Mesenteric fat pad (tissue), 1 donor: ENCODE measurements at regions not wholly inside any gene's neighbourhood (a gene's known extent, or its start where the extent isn't known, plus 50 kb on each side); places are given as distances from the start of the nearest gene placed in this dataset.

Experiments
- DNase-seq: peaks from one replicate; pipeline ENCODE4 v3.0.0-alpha.2; 2020; ENCODE audit warnings: low spot score
- donor health status: DM: yes; HTN: yes; CAD: no.

DNA sequence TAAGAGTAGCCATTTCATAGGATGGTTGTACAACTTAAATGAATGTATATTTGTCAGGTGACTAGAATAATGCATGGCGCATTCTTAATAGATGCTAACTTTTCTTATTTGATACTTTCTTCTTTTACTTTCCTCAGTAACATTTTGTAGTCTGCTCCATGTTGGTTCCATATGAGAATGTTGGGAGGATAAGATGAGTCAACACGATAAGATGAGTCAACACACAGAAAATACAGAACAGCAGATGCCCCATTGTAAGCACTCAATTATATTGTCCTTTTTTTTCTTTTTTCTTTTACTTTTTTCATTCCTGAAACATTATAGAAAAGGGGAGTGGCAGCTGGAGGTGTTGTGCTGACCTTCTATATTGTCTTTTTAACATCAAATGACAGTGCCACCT is 92.3 kb upstream of the SPATA31C2 start:
- no peak for DNase-seq

DNA sequence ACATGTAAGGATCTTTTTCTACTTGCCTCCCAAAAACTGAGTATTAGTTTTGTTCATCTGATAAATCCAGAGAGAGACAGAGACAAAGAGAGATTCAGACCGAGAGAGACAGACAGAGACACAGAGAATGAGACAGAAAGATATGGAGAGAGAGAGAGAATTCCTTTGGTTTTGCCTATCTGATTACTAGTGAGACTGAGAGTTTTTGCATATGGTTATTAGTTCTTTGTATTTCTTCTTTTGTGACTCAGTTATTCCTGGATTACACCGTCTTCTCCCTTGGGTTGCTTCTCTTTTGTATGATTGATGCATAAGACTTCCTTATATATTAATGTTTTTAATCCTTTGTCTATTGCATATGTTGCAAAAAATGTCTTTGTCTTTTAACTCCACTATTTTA is 91.2 kb upstream of the SPATA31C2 start:
- no peak for DNase-seq

DNA sequence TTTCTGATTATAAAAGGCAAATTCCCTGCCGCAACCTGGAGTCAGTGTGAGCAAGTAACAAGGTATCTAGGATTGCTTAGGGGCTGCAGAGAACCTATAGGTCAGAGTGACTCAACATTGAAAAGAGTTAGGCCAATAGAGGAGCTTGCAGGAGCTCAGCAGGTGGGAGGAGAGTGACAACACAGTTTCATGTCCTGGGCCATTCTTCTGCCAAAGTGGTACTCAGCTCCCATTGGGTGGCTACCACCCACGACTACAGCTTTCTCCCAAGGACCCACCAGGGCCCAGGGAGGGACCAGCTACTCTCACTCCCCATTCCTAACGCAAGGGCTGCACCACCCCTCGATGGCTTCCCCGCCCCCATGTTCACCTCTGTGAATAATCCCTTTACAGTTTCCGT is 86.7 kb upstream of the SPATA31C2 start:
- no peak for DNase-seq

DNA sequence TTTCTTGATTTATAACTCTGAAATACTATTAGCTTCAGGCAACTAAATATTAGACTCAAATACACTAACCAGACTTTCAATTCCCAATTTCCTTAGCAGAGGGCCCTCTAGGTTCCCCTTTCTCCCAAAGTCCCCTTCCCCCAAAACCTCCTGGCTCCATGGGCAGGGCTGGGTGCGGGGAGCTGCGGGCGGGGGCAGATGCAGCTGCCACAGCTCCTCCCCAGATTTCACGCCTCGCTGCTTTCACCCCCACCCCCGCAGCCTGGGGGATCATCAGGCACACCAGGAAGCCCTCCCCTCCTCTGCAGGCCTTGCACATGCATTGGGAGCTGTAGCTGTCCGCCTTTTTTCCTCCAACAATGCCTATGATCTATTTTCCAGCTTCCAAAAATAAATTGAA is 82.8 kb upstream of the SPATA31C2 start:
- DNase-seq: no peak

DNA sequence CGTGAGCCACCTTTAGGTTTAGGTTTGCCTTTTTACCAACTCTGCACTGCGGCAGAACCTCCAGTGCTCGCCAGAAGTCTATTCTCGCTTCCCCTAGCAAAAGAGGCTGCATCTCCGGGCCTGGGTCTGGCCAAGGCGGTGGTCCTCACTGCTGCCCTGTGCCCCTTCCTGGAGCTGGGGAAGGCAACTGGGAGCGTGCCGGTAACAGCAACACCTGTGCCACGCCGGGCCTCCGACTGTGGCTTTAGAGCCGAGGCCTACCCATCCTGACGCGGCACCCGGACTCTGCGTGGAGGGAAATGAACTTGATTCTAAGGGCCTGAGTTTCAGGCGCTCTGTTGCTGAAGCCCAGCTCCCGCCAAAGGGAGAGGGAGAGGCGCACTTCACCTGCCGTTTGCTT is 82.4 kb upstream of the SPATA31C2 start:
- no peak for DNase-seq

DNA sequence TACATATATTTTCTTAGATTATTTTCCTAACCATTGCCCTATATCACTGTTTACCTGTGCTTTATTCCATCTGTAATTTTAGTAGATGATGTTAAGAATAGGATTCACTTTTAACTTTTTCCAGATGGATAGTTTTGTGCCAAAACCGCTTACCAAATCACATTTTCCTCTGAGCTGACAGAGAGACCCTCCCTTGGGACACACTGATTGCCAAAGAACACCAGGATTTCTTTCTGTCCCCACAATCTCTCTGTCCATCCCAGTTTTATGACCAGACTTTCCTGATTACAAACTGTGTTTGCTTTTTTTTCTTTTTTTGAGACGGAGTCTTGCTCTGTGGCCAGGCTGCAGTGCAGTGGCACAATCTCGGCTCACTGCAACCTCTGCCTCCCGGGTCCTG is 81.3 kb upstream of the SPATA31C2 start:
- DNase-seq: no peak

DNA sequence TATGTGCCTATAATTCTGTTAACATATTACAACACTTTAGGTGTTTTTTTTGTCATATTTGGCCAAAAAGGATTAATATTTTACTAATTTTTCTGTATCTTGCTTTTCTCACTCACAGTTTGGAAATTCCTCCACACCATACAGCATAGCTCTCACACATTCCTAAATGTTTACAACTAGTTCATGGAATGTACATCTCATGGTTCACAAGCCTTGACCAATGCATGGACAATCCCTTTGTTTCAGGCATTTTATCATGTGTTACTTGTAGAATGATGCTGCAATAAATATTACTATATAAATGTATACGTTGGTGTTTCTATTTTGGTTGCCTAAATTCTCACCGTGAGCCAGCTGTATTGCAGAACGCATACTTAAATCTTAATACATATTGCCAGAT is 80.5 kb upstream of the SPATA31C2 start:
- DNase-seq: no peak

DNA sequence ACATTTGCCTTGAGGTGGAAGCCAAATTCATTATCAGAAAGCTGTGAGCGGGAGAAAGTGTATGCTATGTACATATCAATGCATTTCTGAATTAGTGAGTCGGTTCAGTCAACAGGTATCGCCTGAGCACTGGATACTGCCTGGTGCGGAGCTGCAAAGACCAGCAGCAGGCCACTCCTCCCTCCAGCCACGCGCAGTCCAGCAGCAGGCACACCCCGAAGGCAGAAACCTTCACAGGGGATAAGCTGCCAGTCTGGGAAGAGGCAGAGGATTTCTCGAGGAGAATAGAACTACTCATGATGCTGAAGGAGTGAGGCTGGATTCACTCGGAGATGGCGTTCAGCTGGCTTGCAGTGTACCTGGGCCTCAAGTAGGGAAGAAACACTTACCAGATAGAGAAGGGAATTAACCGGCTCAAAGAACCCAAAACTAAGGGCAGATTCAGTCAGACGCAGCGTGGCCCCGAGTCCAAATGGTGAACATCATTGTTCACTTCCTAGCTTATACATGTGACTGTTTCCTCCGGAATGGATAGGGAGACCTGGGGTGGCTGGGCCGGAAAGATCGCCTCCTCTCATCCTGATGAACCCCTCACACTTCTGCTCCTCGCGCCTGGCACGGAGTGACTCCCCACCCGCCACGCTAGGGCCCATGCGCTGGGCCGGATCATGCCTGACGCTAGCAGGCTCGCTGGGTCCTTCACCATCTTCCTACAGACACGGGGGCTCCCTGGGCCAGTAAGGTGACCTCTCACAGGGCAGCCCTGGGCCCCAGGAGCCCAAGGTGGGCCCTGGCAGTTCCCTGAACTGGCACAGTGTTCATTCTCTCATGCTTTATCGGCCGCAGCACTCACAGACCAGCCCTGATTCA is 78.1 kb upstream of the SPATA31C2 start:
- no peak for DNase-seq

DNA sequence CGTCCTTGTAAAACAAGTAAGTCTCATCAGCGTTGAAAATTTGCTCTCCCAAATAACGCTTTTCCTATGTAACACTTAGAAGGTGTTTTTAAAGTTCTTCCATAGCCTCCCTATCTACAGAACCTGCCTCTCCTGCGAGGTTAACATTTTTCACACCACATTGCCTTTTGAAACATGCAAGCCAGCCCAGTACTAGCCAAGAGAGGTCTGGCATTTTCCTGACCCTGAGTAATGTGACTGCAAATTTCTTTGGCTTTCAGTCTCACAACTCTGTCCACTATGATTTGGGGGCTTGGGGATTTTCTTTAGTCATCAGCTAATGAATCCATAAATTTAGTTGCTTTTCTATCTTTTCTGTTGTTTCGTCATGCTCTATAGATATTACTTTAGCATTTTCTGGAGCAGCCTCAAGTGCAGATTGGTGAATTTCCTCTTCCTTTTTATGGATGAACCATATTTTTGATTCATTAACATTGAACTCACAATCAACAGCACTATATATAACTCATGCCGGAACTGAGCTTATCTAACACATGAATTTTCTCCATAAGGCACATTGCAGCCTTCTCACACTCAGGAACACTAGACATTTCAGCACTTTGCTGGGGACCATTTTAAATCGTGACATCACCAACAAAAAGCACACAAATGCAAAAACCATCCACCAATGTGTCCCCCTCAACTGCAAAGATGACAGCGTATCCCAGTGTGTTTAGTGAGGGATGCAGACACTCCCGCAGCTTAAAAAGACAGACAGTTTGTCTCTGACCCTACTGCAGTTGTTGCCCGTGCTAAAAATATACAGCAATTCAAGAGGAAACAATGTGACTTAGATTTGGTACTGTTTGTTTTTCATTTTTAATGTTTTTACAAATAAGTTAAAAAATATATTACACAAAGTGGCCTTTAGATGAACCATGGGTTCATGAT is 77.2 kb upstream of the SPATA31C2 start:
- no peak for DNase-seq

DNA sequence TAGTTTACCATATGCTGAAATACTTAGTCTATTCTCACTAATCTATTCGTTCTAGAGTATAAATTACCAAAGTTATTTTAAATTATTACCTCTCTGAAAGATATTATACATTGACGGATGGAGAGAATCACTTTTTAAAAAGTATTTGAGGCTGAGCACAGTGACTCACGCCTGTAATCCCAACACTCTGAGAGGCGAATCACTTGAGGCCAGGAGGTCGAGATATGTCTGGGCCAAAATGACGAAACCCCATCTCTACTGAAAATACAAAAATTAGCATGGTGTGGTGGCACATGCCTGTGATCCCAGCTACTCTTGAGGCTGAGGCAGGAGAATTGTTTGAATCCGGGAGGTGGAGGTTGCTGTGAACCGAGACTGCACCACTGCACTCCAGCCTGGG is 64.0 kb upstream of the SPATA31C2 start:
- DNase-seq: no peak

DNA sequence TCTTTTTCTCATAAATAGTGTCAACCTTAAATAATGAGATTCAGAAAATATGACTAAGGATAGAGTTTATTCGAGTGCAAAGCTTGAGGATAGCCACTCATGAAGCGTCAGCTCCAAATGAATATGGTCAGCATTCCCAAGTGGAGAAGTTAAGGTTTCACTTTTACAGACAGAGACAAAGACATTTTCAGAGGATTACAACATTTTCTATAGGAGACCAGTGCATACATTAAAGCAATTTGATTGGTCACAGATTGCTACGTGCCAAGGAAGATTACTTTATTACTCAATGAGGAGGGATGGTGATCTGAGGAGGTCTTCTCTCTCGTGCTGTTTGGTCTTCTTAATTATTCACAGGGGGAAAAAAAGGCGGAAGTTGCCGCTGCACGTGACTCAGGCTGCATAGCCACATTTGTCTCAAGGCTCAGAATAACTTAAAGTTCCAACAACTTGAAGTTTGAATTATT is 60.1 kb upstream of the SPATA31C2 start:
- no peak for DNase-seq

DNA sequence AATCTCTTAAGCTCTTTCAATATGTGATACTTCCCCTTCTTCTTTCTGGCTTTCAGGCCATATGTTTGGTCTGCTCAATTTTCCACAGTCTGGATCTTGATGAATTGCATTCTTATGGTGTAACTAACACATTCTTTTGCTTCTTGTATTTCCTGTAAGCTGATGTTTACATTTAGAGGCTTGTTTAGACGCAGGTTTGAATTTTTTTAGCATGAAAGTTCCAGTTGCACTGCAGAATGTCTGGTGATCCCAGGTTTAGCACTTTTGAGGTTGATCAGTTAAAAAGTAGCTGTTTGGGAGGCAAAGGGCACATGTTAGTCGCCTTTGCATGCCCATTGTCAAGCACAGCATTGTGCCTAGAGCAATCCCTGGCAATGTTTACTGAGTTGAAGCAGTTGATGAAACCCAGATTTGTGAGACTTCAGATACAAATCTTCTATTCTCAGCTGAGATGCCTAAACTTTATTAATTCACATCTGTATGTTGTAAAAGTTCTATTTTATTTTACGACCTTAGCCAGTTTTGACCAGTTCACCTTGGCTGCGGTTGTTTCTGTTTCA is 59.6 kb upstream of the SPATA31C2 start:
- DNase-seq: no peak

DNA sequence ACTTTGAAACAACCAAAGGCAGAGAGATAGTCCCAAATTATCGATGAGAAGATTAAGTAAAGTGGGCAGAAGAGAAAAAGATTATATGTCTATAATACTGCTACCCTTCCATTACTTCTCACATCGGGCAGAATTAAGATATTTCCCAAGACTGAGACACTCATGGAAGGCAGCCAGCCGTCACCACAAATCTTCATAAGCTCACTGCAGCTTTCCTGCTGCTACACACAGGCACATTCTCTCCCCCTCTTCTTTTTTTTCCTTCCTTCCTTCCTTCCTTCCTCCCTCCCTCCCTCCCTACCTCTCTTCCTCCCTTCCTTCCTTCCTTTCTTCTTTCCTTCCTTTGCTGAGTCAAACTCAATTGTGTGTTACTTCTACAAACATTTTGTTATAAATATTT is 58.7 kb upstream of the SPATA31C2 start:
- DNase-seq: no peak

DNA sequence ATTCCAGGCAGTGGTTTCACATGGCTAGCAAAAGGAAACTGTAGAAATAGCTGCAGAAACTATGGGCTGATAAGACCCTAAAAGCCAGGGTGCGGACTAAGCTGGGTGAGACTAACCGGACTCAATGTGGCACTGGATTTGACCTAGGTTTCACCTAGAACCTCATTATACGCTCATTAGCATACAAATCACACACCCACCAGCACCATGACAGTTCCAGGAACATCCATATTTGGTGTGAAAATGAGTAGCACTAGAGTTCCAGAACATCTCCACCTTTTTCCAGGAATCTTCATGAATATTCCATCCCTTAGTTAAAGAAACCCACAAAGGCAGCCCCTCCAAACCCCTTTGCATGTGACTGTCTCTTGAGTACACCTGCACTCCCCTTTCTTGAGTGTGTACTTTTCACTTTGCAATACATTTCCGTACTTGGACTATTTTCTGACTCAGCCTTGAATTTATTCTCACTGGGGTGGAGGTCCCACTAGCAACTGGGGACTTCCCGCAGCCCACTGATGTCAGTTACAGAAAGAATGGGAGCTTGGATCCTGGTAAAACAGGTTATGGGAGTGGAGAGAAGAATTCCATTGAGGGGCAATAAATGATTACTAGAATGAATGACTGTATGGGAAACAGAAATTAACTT is 58.0 kb upstream of the SPATA31C2 start:
- no peak for DNase-seq

DNA sequence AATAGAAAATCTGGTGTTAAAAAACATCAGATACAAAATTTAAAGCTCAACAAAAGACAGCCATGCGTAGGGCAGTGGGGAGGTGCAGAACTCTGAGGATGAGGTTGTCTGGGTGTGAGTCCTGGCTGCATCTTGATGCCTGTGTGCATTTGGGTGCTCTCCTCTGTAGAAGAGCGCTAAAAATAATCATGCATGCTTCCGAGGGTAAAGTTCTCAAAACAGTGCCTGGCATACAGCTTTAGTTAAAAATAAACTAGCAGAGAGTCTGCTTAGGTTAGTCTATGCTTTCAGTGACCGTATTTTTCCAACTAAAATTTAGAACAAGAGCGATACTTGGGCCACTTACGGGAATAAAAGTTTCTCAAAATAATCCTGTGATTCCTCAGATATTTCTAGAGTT is 55.5 kb upstream of the SPATA31C2 start:
- no peak for DNase-seq

DNA sequence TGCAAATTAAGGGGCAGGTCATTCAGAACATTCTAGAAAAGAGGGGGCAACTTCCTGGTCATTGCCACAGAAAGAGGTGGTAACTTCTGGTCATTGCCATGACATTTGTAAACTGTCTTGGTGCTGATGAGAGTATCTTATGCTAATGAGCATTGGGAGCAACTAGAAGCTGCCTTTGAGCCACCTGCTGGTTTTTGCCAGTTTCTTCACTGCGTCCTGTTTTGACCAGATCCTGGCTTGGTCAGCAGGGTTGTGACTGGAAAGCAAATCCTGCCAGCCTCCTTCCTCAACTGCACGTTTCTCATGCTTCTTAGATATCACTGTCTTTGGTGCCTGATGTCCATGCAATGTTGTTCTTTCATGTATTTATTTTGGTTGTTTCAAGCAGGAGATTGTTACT is 53.2 kb upstream of the SPATA31C2 start:
- DNase-seq: no peak

DNA sequence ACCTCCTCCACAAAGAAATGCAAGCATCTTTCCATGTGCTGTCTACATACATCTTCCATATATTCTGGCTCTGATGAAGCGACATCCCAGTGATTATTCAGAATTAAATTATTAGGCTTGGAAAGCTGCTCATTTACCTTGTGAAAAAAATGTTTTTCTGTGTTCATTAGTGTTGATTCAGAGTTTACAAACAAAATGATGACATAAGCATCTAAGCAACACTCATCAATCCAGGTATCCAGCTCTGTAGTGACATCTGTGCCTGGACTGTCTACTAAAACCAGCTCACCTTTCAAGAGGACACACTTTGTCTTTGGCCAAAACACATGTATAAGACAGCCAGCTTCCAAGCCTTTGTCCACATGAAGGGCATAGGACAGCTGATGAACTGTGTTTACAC is 51.1 kb upstream of the SPATA31C2 start:
- DNase-seq: no peak
